H1 (cell line): ENCODE measurements at regions not wholly inside any gene's neighbourhood (a gene's known extent, or its start where the extent isn't known, plus 50 kb on each side); places are given as distances from the start of the nearest gene placed in this dataset.

Experiments used
- CTCF ChIA-PET: fragments of 300-600 bp; sonication (Branson Sonifier 250); formaldehyde crosslinking; loops from one replicate; lab custom pipeline; 2021; ENCODE audit not compliant: partially characterized antibody; lab: Charles Lee
- POLR2A ChIA-PET: fragments of 300-600 bp; sonication (Branson Sonifier 250); formaldehyde crosslinking; loops from one replicate; lab custom pipeline; 2021; ENCODE audit warnings: inconsistent platforms; ENCODE audit not compliant: partially characterized antibody; lab: Charles Lee
- DNase-seq, 2 experiments: peaks; one replicate each; pipeline versions ENCODE4 v3.0.0 to v3.0.0-alpha.2; 2010 to 2022; ENCODE audit warnings: low spot score in 2 of 2, low read depth in 1 of 2, mixed read lengths in 1 of 2
- FAIRE-seq: peaks from 2 replicates; lab custom pipeline; 2011; peaks lifted over from hg19 to GRCh38; lab: Jason Lieb, UNC
- H2AFZ ChIP-seq: 2 replicates; pipeline ENCODE4 v1.8.1; 2012; ENCODE audit warnings: low read length, inconsistent platforms
- H2AK5ac ChIP-seq: 2 replicates; pipeline ENCODE4 v1.6.1; 2013; ENCODE audit warnings: low read depth, low read length
- H2BK120ac ChIP-seq: replicated peaks from 2 replicates; pipeline ENCODE3; 2013; ENCODE audit warnings: low read depth, low read length, inconsistent platforms
- H2BK12ac ChIP-seq: 2 replicates; pipeline ENCODE4 v1.6.1; 2013; ENCODE audit warnings: low read depth, low read length
- H2BK15ac ChIP-seq: 2 replicates; pipeline ENCODE4 v1.6.1; 2013; ENCODE audit warnings: low read length
- H2BK20ac ChIP-seq: 2 replicates; pipeline ENCODE4 v1.6.1; 2013; ENCODE audit warnings: low read length
- H2BK5ac ChIP-seq: 2 replicates; pipeline ENCODE4 v1.6.1; 2013; ENCODE audit warnings: low read depth, low read length
- H3K14ac ChIP-seq: 2 replicates; pipeline ENCODE4 v1.6.1; 2013; ENCODE audit warnings: inconsistent platforms; ENCODE audit not compliant: insufficient read length
- H3K18ac ChIP-seq: 2 replicates; pipeline ENCODE4 v1.6.1; 2013; ENCODE audit warnings: low read length; ENCODE audit errors: extremely low read depth
- H3K23ac ChIP-seq: 2 replicates; pipeline ENCODE4 v1.6.1; 2013; ENCODE audit warnings: inconsistent platforms; ENCODE audit not compliant: insufficient read length
- H3K23me2 ChIP-seq: 2 replicates; pipeline ENCODE4 v1.6.1; 2013; ENCODE audit warnings: low read depth, low read length
- H3K27ac ChIP-seq: 2 replicates; pipeline ENCODE4 v1.6.1; 2011; ENCODE audit warnings: low read depth, low read length, inconsistent platforms
- H3K27me3 ChIP-seq, 4 experiments: replicated peaks in 1 of 4; 1 replicate in 1 of 4; 2 replicates in 3 of 4; pipeline versions ENCODE4 v1.6.1 to v1.8.1; 2011 to 2013; ENCODE audit warnings: low read length in 3 of 4, mild to moderate bottlenecking in 3 of 4, inconsistent platforms in 2 of 4, mixed read lengths in 2 of 4, moderate library complexity in 1 of 4; ENCODE audit not compliant: control insufficient read depth in 3 of 4, insufficient read depth in 3 of 4; ENCODE audit errors: extremely low read depth in 1 of 4
- H3K36me3 ChIP-seq, 4 experiments: 2 replicates each; pipeline versions ENCODE4 v1.6.1 to v1.8.1; 2011 to 2013; ENCODE audit warnings: mild to moderate bottlenecking in 4 of 4, low read length in 3 of 4, moderate library complexity in 2 of 4, control low read depth in 1 of 4, inconsistent platforms in 1 of 4; ENCODE audit not compliant: insufficient read depth in 4 of 4, control insufficient read depth in 2 of 4
- H3K4ac ChIP-seq: replicated peaks from 2 replicates; pipeline ENCODE3; 2013; ENCODE audit warnings: low read length, low read depth, mixed read lengths, inconsistent platforms; ENCODE audit not compliant: insufficient read length
- H3K4me1 ChIP-seq, 4 experiments: replicated peaks in 1 of 4; 1 replicate in 1 of 4; 2 replicates in 3 of 4; pipeline versions ENCODE4 v1.6.1 to v1.8.1; 2011 to 2013; ENCODE audit warnings: low read length in 3 of 4, inconsistent platforms in 2 of 4, mixed read lengths in 1 of 4; ENCODE audit not compliant: insufficient read depth in 4 of 4, control insufficient read depth in 3 of 4
- H3K4me2 ChIP-seq, 2 experiments: 2 replicates each; pipeline versions ENCODE4 v1.6.1 to v1.8.1; 2011 to 2013; ENCODE audit warnings: low read depth in 2 of 2, low read length in 2 of 2, control low read depth in 1 of 2, inconsistent platforms in 1 of 2, mild to moderate bottlenecking in 1 of 2; ENCODE audit not compliant: insufficient read depth in 1 of 2
- H3K4me3 ChIP-seq, 4 experiments: fragments of 200-600, 300-600 bp in 1 of 4; sonication (generic), shearing (Covaris generic), sonication (Bioruptor Twin) in 1 of 4; 2 replicates each; pipeline versions ENCODE4 v1.5.1 to v1.8.1; 2011 to 2016; ENCODE audit warnings: low read length in 4 of 4, low read depth in 3 of 4, control low read depth in 2 of 4, inconsistent platforms in 2 of 4, mild to moderate bottlenecking in 2 of 4, mixed read lengths in 1 of 4, moderate library complexity in 1 of 4; ENCODE audit not compliant: insufficient read depth in 2 of 4; ENCODE audit errors: extremely low read depth in 1 of 4
- H3K56ac ChIP-seq: replicated peaks from 2 replicates; pipeline ENCODE3; 2013; ENCODE audit warnings: low read depth, mild to moderate bottlenecking, mixed read lengths, low read length, inconsistent platforms; ENCODE audit not compliant: insufficient read length
- H3K79me1 ChIP-seq: 2 replicates; pipeline ENCODE4 v1.6.1; 2013; ENCODE audit warnings: low read depth, low read length, control low read depth
- H3K79me2 ChIP-seq, 2 experiments: 2 replicates each; pipeline versions ENCODE4 v1.6.1 to v1.8.1; 2012 to 2013; ENCODE audit warnings: low read length in 2 of 2, mild to moderate bottlenecking in 2 of 2, inconsistent platforms in 1 of 2; ENCODE audit not compliant: insufficient read depth in 2 of 2, control insufficient read depth in 1 of 2
- H3K9ac ChIP-seq, 4 experiments: replicated peaks in 1 of 4; 1 replicate in 1 of 4; 2 replicates in 3 of 4; pipeline versions ENCODE4 v1.6.1 to v1.8.1; 2011 to 2013; ENCODE audit warnings: low read depth in 3 of 4, low read length in 3 of 4, control low read depth in 2 of 4, mild to moderate bottlenecking in 2 of 4, moderate library complexity in 2 of 4, inconsistent platforms in 1 of 4; ENCODE audit errors: extremely low read depth in 1 of 4
- H3K9me3 ChIP-seq, 2 experiments: 2 replicates each; pipeline versions ENCODE4 v1.6.1 to v1.8.1; 2012 to 2013; ENCODE audit warnings: mild to moderate bottlenecking in 2 of 2, moderate library complexity in 2 of 2, control low read depth in 1 of 2, inconsistent platforms in 1 of 2, low read depth in 1 of 2, low read length in 1 of 2, mixed read lengths in 1 of 2; ENCODE audit not compliant: insufficient read depth in 2 of 2
- H4K20me1 ChIP-seq, 2 experiments: replicated peaks in 1 of 2; 2 replicates each; pipeline versions ENCODE3 to v1.8.1; 2011 to 2013; ENCODE audit warnings: inconsistent platforms in 2 of 2, low read length in 2 of 2, mild to moderate bottlenecking in 1 of 2; ENCODE audit not compliant: insufficient read depth in 2 of 2, control insufficient read depth in 1 of 2
- H4K5ac ChIP-seq: 2 replicates; pipeline ENCODE4 v1.6.1; 2013; ENCODE audit warnings: low read length, low read depth, mixed read lengths, inconsistent platforms; ENCODE audit not compliant: insufficient read length
- H4K8ac ChIP-seq: 2 replicates; pipeline ENCODE4 v1.8.0; 2013; ENCODE audit warnings: mild to moderate bottlenecking, moderate library complexity, low read length, inconsistent platforms; ENCODE audit not compliant: insufficient read depth; ENCODE audit errors: extremely low read depth
- H4K91ac ChIP-seq: replicated peaks from 2 replicates; pipeline ENCODE3; 2013; ENCODE audit warnings: low read length, mixed read lengths, inconsistent platforms; ENCODE audit not compliant: insufficient read length
- POLR2A ChIP-seq, 2 experiments: IDR thresholded peaks; 1 replicate in 1 of 2; 2 replicates in 1 of 2; pipeline ENCODE4 v1.6.1; 2011; ENCODE audit warnings: low read depth in 2 of 2, low read length in 2 of 2, mild to moderate bottlenecking in 2 of 2; ENCODE audit errors: control extremely low read depth in 1 of 2
- WGBS, 2 experiments: shearing (Covaris generic) in 1 of 2; methylation state at CpG; one replicate each; pipeline versions ENCODE4 v1.1.6 to v1.1.7; 2013 to 2015; ENCODE audit warnings: low lambda C conversion rate in 2 of 2, mixed read lengths in 2 of 2, inconsistent platforms in 1 of 2, low coverage in 1 of 2, missing lambda C conversion rate in 1 of 2; ENCODE audit not compliant: insufficient replicate concordance in 2 of 2, insufficient coverage in 1 of 2, insufficient read length in 1 of 2; ENCODE audit errors: extremely low coverage in 1 of 2, missing lambda C conversion rate in 1 of 2; 5-methylcytosine and 5-hydroxymethylcytosine counted together
- TF ChIP-seq, protein P1 (sequence below): IDR thresholded peaks from 2 replicates; pipeline ENCODE4 v1.6.1; 2012; ENCODE audit warnings: low read length, inconsistent platforms

DNA sequence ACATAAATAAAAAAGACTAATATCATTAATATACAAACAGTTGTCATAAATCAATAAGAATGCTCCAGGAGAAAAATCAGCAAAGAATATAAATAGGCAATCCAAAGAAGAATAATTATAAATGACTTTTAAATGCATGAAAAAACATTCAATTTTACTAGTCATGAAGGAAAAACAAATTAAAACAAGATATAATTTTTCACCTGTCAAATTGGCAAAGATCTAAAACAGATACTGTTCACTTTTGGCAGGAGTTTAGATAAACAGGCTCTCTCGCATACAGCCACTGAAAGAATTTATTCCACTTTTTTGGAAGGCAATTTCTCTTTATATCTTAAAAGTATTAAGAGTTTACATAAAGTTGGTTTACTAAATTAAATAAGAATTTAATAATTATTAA is 176.8 kb upstream of the SETBP1 start:
- no peak overlapping the region for H2AFZ ChIP-seq
- H3K79me2 ChIP-seq: no peaks in the 10 kb centered on the region
- no peaks in the 10 kb centered on the region; a peak in 1 of 7 replicates for H3K4me1 ChIP-seq
- no peak overlapping the region for H2BK20ac ChIP-seq
- H3K4me2 ChIP-seq: no peak overlapping the region
- no peaks in the 10 kb centered on the region for H3K9me3 ChIP-seq
- 100% methylated on average over 1 of the region's 1 CpG; no CpG with 5 or more reads in 1 of the 2 experiments for WGBS, 2 experiments
- no peak overlapping the region for H4K91ac ChIP-seq
- CTCF ChIA-PET: no interaction called here
- TF ChIP-seq, protein P1, sequence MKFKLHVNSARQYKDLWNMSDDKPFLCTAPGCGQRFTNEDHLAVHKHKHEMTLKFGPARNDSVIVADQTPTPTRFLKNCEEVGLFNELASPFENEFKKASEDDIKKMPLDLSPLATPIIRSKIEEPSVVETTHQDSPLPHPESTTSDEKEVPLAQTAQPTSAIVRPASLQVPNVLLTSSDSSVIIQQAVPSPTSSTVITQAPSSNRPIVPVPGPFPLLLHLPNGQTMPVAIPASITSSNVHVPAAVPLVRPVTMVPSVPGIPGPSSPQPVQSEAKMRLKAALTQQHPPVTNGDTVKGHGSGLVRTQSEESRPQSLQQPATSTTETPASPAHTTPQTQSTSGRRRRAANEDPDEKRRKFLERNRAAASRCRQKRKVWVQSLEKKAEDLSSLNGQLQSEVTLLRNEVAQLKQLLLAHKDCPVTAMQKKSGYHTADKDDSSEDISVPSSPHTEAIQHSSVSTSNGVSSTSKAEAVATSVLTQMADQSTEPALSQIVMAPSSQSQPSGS: no peak
- TF ChIP-seq POLR2A (IDR thresholded peaks at IDR 0.05; ENCODE audit: control extremely low read depth in 1 of 2, low read depth in 2 of 2, low read length in 2 of 2): no peak
- no peaks in the 10 kb centered on the region for H3K36me3 ChIP-seq
- H2BK5ac ChIP-seq: no peak overlapping the region
- no peak for FAIRE-seq
- H3K79me1 ChIP-seq: no peaks in the 10 kb centered on the region
- no peak overlapping the region for H3K14ac ChIP-seq
- no peak for DNase-seq
- no peaks in the 10 kb centered on the region for H3K27me3 ChIP-seq
- H2BK12ac ChIP-seq: no peak overlapping the region
- H3K18ac ChIP-seq: no peak overlapping the region
- H3K4ac ChIP-seq: no peak overlapping the region
- H2AK5ac ChIP-seq: no peak overlapping the region
- H3K56ac ChIP-seq: no peak overlapping the region
- H3K27ac ChIP-seq: no peak overlapping the region
- no peak overlapping the region for H2BK15ac ChIP-seq
- POLR2A ChIA-PET: no interaction called here
- H3K4me3 ChIP-seq: no peak overlapping the region
- no peaks in the 10 kb centered on the region for H3K23me2 ChIP-seq
- H2BK120ac ChIP-seq: no peak overlapping the region
- H3K9ac ChIP-seq: no peak overlapping the region
- no peak overlapping the region for H4K8ac ChIP-seq
- no peak overlapping the region for H4K5ac ChIP-seq
- H3K23ac ChIP-seq: no peak overlapping the region
- no peaks in the 10 kb centered on the region for H4K20me1 ChIP-seq
